Hepatocyte (in vitro differentiated cells): ENCODE measurements at regions not wholly inside any gene's neighbourhood (a gene's known extent, or its start where the extent isn't known, plus 50 kb on each side); places are given as distances from the start of the nearest gene placed in this dataset.
A peak's percentile ranks its signal among the peaks of the same experiment; 100 is the strongest.

ENCODE experiments used
- DNase-seq: peaks from one replicate; pipeline ENCODE4 v3.0.0-alpha.2; 2016; ENCODE audit warnings: low spot score
- H2AFZ ChIP-seq: fragments of 200-600 bp; sonication (generic); 2 replicates; pipeline ENCODE4 v1.6.0; 2016; ENCODE audit warnings: antibody characterized with exemption, mild to moderate bottlenecking
- H3K27ac ChIP-seq: fragments of 200-600 bp; sonication (generic); 2 replicates; pipeline ENCODE4 v1.5.1; 2016; ENCODE audit warnings: mild to moderate bottlenecking
- H3K27me3 ChIP-seq: fragments of 200-600 bp; sonication (generic); 2 replicates; pipeline ENCODE4 v1.6.1; 2016
- H3K36me3 ChIP-seq: fragments of 200-600 bp; sonication (generic); replicated peaks from 2 replicates; pipeline ENCODE4 v1.5.1; 2016; ENCODE audit warnings: low read depth; ENCODE audit not compliant: insufficient read depth
- H3K4me1 ChIP-seq: fragments of 200-600 bp; sonication (generic); 2 replicates; pipeline ENCODE4 v1.5.1; 2016; ENCODE audit warnings: mild to moderate bottlenecking, moderate library complexity; ENCODE audit not compliant: insufficient read depth
- H3K4me2 ChIP-seq: fragments of 200-600 bp; sonication (generic); 2 replicates; pipeline ENCODE4 v1.6.0; 2016
- H3K4me3 ChIP-seq: fragments of 200-600 bp; sonication (generic); 2 replicates; pipeline ENCODE4 v1.5.1; 2016; ENCODE audit warnings: mild to moderate bottlenecking
- H3K79me2 ChIP-seq: fragments of 200-600 bp; sonication (generic); 2 replicates; pipeline ENCODE4 v1.6.0; 2017; ENCODE audit warnings: mild to moderate bottlenecking
- H3K9me2 ChIP-seq: fragments of 200-600 bp; sonication (generic); replicated peaks from 2 replicates; pipeline ENCODE4 v1.6.0; 2017; ENCODE audit warnings: mild to moderate bottlenecking; ENCODE audit not compliant: insufficient read depth
- H3K9me3 ChIP-seq: fragments of 200-600 bp; sonication (generic); 2 replicates; pipeline ENCODE4 v1.5.1; 2016; ENCODE audit warnings: low read depth, mild to moderate bottlenecking
- H4K20me1 ChIP-seq: fragments of 200-600 bp; sonication (generic); 2 replicates; pipeline ENCODE4 v1.6.0; 2016; ENCODE audit warnings: mild to moderate bottlenecking; ENCODE audit not compliant: insufficient read depth, poor library complexity, severe bottlenecking
- CTCF ChIP-seq: fragments of 200-600 bp; sonication (generic); IDR thresholded peaks from 2 replicates; pipeline ENCODE4 v1.5.1; 2016; ENCODE audit warnings: antibody characterized with exemption, mild to moderate bottlenecking; ENCODE audit not compliant: poor library complexity
- EZH2 ChIP-seq: fragments of 200-600 bp; sonication (generic); IDR thresholded peaks from 2 replicates; pipeline ENCODE4 v1.6.1; 2016; ENCODE audit warnings: antibody characterized with exemption, mild to moderate bottlenecking, borderline replicate concordance
- EZH2phosphoT487 ChIP-seq: fragments of 200-600 bp; sonication (generic); IDR thresholded peaks from one replicate; pipeline ENCODE4 v1.6.1; 2018; ENCODE audit warnings: antibody characterized with exemption, mild to moderate bottlenecking, low read depth, moderate library complexity; ENCODE audit not compliant: unreplicated experiment, severe bottlenecking
- WGBS: methylation state at CpG from one replicate; pipeline ENCODE4 v1.1.6; 2016; ENCODE audit warnings: low lambda C conversion rate; ENCODE audit errors: missing lambda C conversion rate; 5-methylcytosine and 5-hydroxymethylcytosine counted together

- Histone ChIP-seq H3K27ac (no peak overlapping the region), H3K9me3 (no peaks in the 10 kb centered on the region), H3K4me1 (no peaks in the 10 kb centered on the region), H3K27me3 (peaks cover 45% of the 10 kb centered on the region), H3K79me2 (no peaks in the 10 kb centered on the region), H3K36me3 (no peaks in the 10 kb centered on the region), H2AFZ (peak overlapping the region; percentile 50), H3K4me3 (peak overlapping the region; percentile 48), H4K20me1 (no peaks in the 10 kb centered on the region), H3K9me2 (no peaks in the 10 kb centered on the region), H3K4me2 (peak overlapping the region; percentile 95)
- DNase-seq: no peak
- no peak for TF ChIP-seq EZH2
- no peak for TF ChIP-seq EZH2phosphoT487
- no peak for TF ChIP-seq CTCF
- WGBS: 11% methylated on average over 17 of the region's 17 CpGs
Measured at GRCh38 chr18:55778788-55779690, 191.0 kb upstream of the TCF4 start.

GRCh38 chr18:55777666-55778304, 189.8 kb upstream of the TCF4 start:
- TF ChIP-seq EZH2phosphoT487 (no peak), CTCF (no peak), EZH2 (no peak)
- Histone ChIP-seq H3K36me3 (no peaks in the 10 kb centered on the region), H3K79me2 (no peaks in the 10 kb centered on the region), H3K4me1 (no peaks in the 10 kb centered on the region), H3K27ac (no peak overlapping the region), H3K9me3 (no peaks in the 10 kb centered on the region), H3K4me2 (no peak overlapping the region), H4K20me1 (no peaks in the 10 kb centered on the region), H3K27me3 (peaks cover 45% of the 10 kb centered on the region), H3K9me2 (no peaks in the 10 kb centered on the region), H2AFZ (no peak overlapping the region), H3K4me3 (no peak overlapping the region)
- DNase-seq: no peak
- 77% methylated on average over 5 of the region's 5 CpGs for WGBS

GRCh38 chr18:55775972-55776371, 188.0 kb upstream of the TCF4 start:
- TF ChIP-seq EZH2 (no peak), CTCF (no peak), EZH2phosphoT487 (no peak)
- Histone ChIP-seq H3K79me2 (no peaks in the 10 kb centered on the region), H3K4me3 (no peak overlapping the region), H4K20me1 (no peaks in the 10 kb centered on the region), H3K9me3 (no peaks in the 10 kb centered on the region), H3K27me3 (peaks cover 41% of the 10 kb centered on the region), H3K4me1 (no peaks in the 10 kb centered on the region), H3K9me2 (no peaks in the 10 kb centered on the region), H3K4me2 (no peak overlapping the region), H2AFZ (no peak overlapping the region), H3K27ac (no peak overlapping the region), H3K36me3 (no peaks in the 10 kb centered on the region)
- WGBS: 50% methylated on average over 2 of the region's 2 CpGs
- no peak for DNase-seq
